ENCODE measurements at regions not wholly inside any gene's neighbourhood (a gene's known extent, or its start where the extent isn't known, plus 50 kb on each side); places are given as distances from the start of the nearest gene placed in this dataset.

- TF ChIP-seq ATF2 (CRISPR knock-in tag; IDR thresholded peaks at IDR 0.05) = no peak
- no peak for TF ChIP-seq FOXA3 (CRISPR knock-in tag; conservative IDR thresholded peaks at IDR 0.05 in 1 of 2, IDR thresholded peaks at IDR 0.05 in 1 of 2)
- no peak for TF ChIP-seq TBP (optimal IDR thresholded peaks at IDR 0.05; ENCODE audit: low read depth, low read length)
- TF ChIP-seq THAP12 (CRISPR knock-in tag; IDR thresholded peaks at IDR 0.05) = no peak
- no peak for TF ChIP-seq HNRNPK (IDR thresholded peaks at IDR 0.05; ENCODE audit: low read depth, low read length, poor library complexity, severe bottlenecking)
- TF ChIP-seq SAFB (IDR thresholded peaks at IDR 0.05; ENCODE audit: borderline replicate concordance, low read depth, low read length) = 0 out of 2 replicates have a peak, but pooled peaks have one; percentile 14
- TF ChIP-seq THRB (CRISPR knock-in tag; conservative IDR thresholded peaks at IDR 0.05) = 0 out of 2 replicates have a peak, but pooled peaks have one; percentile 4
- no peak for TF ChIP-seq RB1 (IDR thresholded peaks at IDR 0.05; ENCODE audit: low read depth)
- no peak for TF ChIP-seq ZNF12 (CRISPR knock-in tag; IDR thresholded peaks at IDR 0.05)
- TF ChIP-seq SMAD4 (CRISPR knock-in tag; conservative IDR thresholded peaks at IDR 0.05) = no peak; the same call in 1 of the 2 replicates
- no peak for TF ChIP-seq TSC22D4 (tag; IDR thresholded peaks at IDR 0.05)
- TF ChIP-seq PURB (CRISPR knock-in tag; IDR thresholded peaks at IDR 0.05; ENCODE audit: low read depth) = no peak
- TF ChIP-seq, protein P1, sequence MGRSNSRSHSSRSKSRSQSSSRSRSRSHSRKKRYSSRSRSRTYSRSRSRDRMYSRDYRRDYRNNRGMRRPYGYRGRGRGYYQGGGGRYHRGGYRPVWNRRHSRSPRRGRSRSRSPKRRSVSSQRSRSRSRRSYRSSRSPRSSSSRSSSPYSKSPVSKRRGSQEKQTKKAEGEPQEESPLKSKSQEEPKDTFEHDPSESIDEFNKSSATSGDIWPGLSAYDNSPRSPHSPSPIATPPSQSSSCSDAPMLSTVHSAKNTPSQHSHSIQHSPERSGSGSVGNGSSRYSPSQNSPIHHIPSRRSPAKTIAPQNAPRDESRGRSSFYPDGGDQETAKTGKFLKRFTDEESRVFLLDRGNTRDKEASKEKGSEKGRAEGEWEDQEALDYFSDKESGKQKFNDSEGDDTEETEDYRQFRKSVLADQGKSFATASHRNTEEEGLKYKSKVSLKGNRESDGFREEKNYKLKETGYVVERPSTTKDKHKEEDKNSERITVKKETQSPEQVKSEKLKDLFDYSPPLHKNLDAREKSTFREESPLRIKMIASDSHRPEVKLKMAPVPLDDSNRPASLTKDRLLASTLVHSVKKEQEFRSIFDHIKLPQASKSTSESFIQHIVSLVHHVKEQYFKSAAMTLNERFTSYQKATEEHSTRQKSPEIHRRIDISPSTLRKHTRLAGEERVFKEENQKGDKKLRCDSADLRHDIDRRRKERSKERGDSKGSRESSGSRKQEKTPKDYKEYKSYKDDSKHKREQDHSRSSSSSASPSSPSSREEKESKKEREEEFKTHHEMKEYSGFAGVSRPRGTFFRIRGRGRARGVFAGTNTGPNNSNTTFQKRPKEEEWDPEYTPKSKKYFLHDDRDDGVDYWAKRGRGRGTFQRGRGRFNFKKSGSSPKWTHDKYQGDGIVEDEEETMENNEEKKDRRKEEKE (IDR thresholded peaks at IDR 0.05; ENCODE audit: borderline replicate concordance in 1 of 2, control insufficient read depth in 1 of 2, low read depth in 2 of 2, low read length in 1 of 2) = no peak
- TF ChIP-seq CTCFL (IDR thresholded peaks at IDR 0.05; ENCODE audit: borderline replicate concordance, insufficient read depth, low read depth, low read length, poor library complexity, severe bottlenecking) = peak; percentile 76
- no peak for TF ChIP-seq ZBTB1 (CRISPR knock-in tag; IDR thresholded peaks at IDR 0.05; ENCODE audit: borderline replicate concordance, low read depth)
- TF ChIP-seq ZNF717 (CRISPR knock-in tag; IDR thresholded peaks at IDR 0.05) = no peak
These were observed 58.9 kb upstream of the CTTNBP2NL start (continued) for GRCh38 chr1:112337028-112337531.

Data from K562 (cell line).